CD14-positive monocyte (primary cell): ENCODE measurements at regions not wholly inside any gene's neighbourhood (a gene's known extent, or its start where the extent isn't known, plus 50 kb on each side); places are given as distances from the start of the nearest gene placed in this dataset.

Experiments used
- DNase-seq, 3 donors: peaks; one replicate each; pipeline ENCODE4 v3.0.0-alpha.2; 2011 to 2022
- H2AFZ ChIP-seq: 2 replicates; pipeline ENCODE4 v1.6.0; 2012; ENCODE audit warnings: mild to moderate bottlenecking, low read depth, low read length, inconsistent platforms; ENCODE audit not compliant: insufficient read depth, poor library complexity, severe bottlenecking
- H3K27ac ChIP-seq, 2 donors: 1 replicate in 1 of 2; 2 replicates in 1 of 2; pipeline ENCODE4 v1.5.1; 2012 to 2013; ENCODE audit warnings: low read length in 2 of 2, control low read depth in 1 of 2, inconsistent platforms in 1 of 2, low read depth in 1 of 2, mild to moderate bottlenecking in 1 of 2
- H3K27me3 ChIP-seq, 2 donors: one replicate each; pipeline versions ENCODE4 v1.6.0 to v1.6.1; 2011 to 2013; ENCODE audit warnings: low read length in 2 of 2; ENCODE audit not compliant: control insufficient read depth in 2 of 2, insufficient read depth in 2 of 2
- H3K36me3 ChIP-seq, 2 donors: replicated peaks in 1 of 2; 1 replicate in 1 of 2; 2 replicates in 1 of 2; pipeline versions ENCODE4 v1.5.1 to v1.6.1; 2012 to 2013; ENCODE audit warnings: low read length in 2 of 2, control low read depth in 1 of 2, inconsistent platforms in 1 of 2, mild to moderate bottlenecking in 1 of 2; ENCODE audit not compliant: insufficient read depth in 2 of 2, control insufficient read depth in 1 of 2
- H3K4me1 ChIP-seq, 2 donors: 1 replicate in 1 of 2; 2 replicates in 1 of 2; pipeline versions ENCODE4 v1.5.1 to v1.6.1; 2012 to 2013; ENCODE audit warnings: low read length in 2 of 2, control low read depth in 1 of 2, inconsistent platforms in 1 of 2, mild to moderate bottlenecking in 1 of 2, moderate library complexity in 1 of 2; ENCODE audit not compliant: insufficient read depth in 2 of 2, control insufficient read depth in 1 of 2
- H3K4me2 ChIP-seq: replicated peaks from 2 replicates; pipeline ENCODE3; 2012; ENCODE audit warnings: low read length, moderate library complexity, mild to moderate bottlenecking; ENCODE audit not compliant: poor library complexity, severe bottlenecking; ENCODE audit errors: extremely low read depth
- H3K4me3 ChIP-seq, 3 experiments: fragments of 200-600 bp in 1 of 3; sonication (generic) in 1 of 3; replicated peaks in 1 of 3; 1 replicate in 2 of 3; 2 replicates in 1 of 3; pipeline ENCODE4 v1.5.1; 2011 to 2013; ENCODE audit warnings: low read length in 3 of 3, mild to moderate bottlenecking in 3 of 3, control low read depth in 2 of 3, low read depth in 2 of 3, inconsistent platforms in 1 of 3, moderate library complexity in 1 of 3
- H3K79me2 ChIP-seq: 2 replicates; pipeline ENCODE4 v1.6.0; 2012; ENCODE audit warnings: mild to moderate bottlenecking, control low read depth, inconsistent platforms, low read length, moderate library complexity; ENCODE audit not compliant: insufficient read depth
- H3K9ac ChIP-seq: 2 replicates; pipeline ENCODE4 v1.6.0; 2017; ENCODE audit warnings: low read length, mild to moderate bottlenecking; ENCODE audit not compliant: insufficient read depth, poor library complexity, severe bottlenecking
- H3K9me3 ChIP-seq, 2 donors: replicated peaks in 1 of 2; 1 replicate in 1 of 2; 2 replicates in 1 of 2; pipeline versions ENCODE4 v1.5.1 to v1.6.1; 2012 to 2013; ENCODE audit warnings: low read length in 2 of 2, control low read depth in 1 of 2; ENCODE audit not compliant: control insufficient read depth in 1 of 2, insufficient read depth in 1 of 2
- H4K20me1 ChIP-seq: 2 replicates; pipeline ENCODE4 v1.6.0; 2012; ENCODE audit warnings: mild to moderate bottlenecking, low read length, control low read depth, moderate library complexity; ENCODE audit not compliant: insufficient read depth
- H3K27ac Mint-ChIP-seq, 7 donors: one replicate each; pipeline ENCODE4 v1.8.0; 2020; ENCODE audit warnings: mild to moderate bottlenecking in 7 of 7, mixed read lengths in 7 of 7, moderate library complexity in 6 of 7, inconsistent platforms in 2 of 7
- H3K27me3 Mint-ChIP-seq, 3 donors: one replicate each; pipeline ENCODE4 v1.8.0; 2021 to 2022; ENCODE audit warnings: low read depth in 3 of 3, mild to moderate bottlenecking in 3 of 3, mixed read lengths in 3 of 3, moderate library complexity in 3 of 3, inconsistent platforms in 1 of 3
- H3K36me3 Mint-ChIP-seq, 2 donors: one replicate each; pipeline ENCODE4 v1.8.0; 2020; ENCODE audit warnings: mixed read lengths in 2 of 2, inconsistent platforms in 1 of 2, mild to moderate bottlenecking in 1 of 2
- H3K4me1 Mint-ChIP-seq: one replicate; pipeline ENCODE4 v1.8.0; 2020; ENCODE audit warnings: mild to moderate bottlenecking, mixed read lengths
- H3K4me3 Mint-ChIP-seq, 2 donors: one replicate each; pipeline ENCODE4 v1.8.0; 2020; ENCODE audit warnings: mild to moderate bottlenecking in 2 of 2, mixed read lengths in 2 of 2, moderate library complexity in 1 of 2
- H3K9me3 Mint-ChIP-seq, 7 donors: one replicate each; pipeline ENCODE4 v1.8.0; 2020 to 2022; ENCODE audit warnings: mixed read lengths in 7 of 7, mild to moderate bottlenecking in 6 of 7, moderate library complexity in 6 of 7, inconsistent platforms in 2 of 7
- CTCF ChIP-seq: fragments of 200-600 bp; IDR thresholded peaks from one replicate; pipeline ENCODE4 v1.8.0; 2022; ENCODE audit warnings: antibody characterized with exemption, mild to moderate bottlenecking
- WGBS: methylation state at CpG from one replicate; pipeline ENCODE4 v1.1.5; 2013; ENCODE audit warnings: missing lambda C conversion rate; ENCODE audit not compliant: insufficient coverage; 5-methylcytosine and 5-hydroxymethylcytosine counted together
- intact Hi-C, 2 donors: fragments of 100-400 bp; cut with micrococcal nuclease; formaldehyde crosslinking; loops; one replicate each; pipeline versions ENCODE4 v1.15.0 to v1.15.1; 2023

- Histone ChIP-seq H4K20me1 (no peaks in the 10 kb centered on the region), H3K9me3 (no peaks in the 10 kb centered on the region), H2AFZ (no peak overlapping the region), H3K79me2 (no peaks in the 10 kb centered on the region), H3K9ac (no peak overlapping the region), H3K27ac (no peak overlapping the region), H3K4me3 (no peak overlapping the region), H3K27me3 (no peaks in the 10 kb centered on the region), H3K36me3 (no peaks in the 10 kb centered on the region), H3K4me1 (no peaks in the 10 kb centered on the region), H3K4me2 (no peak overlapping the region)
- Mint-ChIP-seq H3K27me3 (no peaks in the 10 kb centered on the region), H3K4me1 (no peaks in the 10 kb centered on the region), H3K9me3 (peaks cover under 1 to 18% (median 5%) of the 10 kb centered on the region in 7 donors), H3K4me3 (no peak overlapping the region), H3K36me3 (no peaks in the 10 kb centered on the region), H3K27ac (no peak overlapping the region)
- intact Hi-C loops, result no loop called here
- no CpG with 5 or more reads among the region's 2 CpGs for WGBS
- no peak for TF ChIP-seq CTCF
- DNase-seq, result no peak
Observed at GRCh38 chr7:32167256-32167655, 97.0 kb upstream of the PDE1C start.

DNA sequence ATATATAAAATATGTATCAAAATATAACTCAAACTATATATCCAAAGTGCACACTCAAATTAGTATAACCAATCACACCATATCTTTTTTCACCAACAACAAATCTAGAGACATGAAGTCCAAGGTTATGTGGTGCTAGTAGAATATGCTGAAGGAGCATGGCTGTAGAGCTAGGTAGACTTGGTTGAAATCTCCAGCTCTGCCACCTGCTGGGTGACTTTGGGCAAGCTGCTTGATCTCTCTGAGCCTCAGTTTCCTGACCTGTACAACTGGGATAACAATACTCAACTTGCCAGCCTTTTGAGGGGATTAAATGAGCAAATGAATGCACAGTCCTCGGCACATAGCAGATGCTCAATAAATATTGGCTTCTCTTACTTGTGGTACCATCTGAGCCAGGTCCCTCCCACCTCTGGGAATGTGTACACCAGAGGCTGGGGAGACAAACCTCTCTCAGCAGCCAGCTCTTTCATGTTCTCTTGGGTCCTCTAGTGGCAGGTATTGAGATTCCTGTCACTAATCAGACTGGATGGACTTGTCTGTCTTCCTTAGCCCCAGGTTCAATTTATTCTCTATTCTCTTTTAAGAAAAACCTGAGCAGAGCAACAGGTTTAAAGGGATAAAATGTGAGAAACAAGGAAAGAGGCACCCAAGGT, 94.3 kb upstream of the PDE1C start:
- H3K27ac ChIP-seq, result no peak overlapping the region
- Mint-ChIP-seq H3K27me3 (peaks cover 0 to 4% (median 0%) of the 10 kb centered on the region in 3 donors), H3K9me3 (peaks cover 0 to 17% (median 3%) of the 10 kb centered on the region in 7 donors), H3K4me1 (no peaks in the 10 kb centered on the region), H3K27ac (no peak overlapping the region), H3K4me3 (no peak overlapping the region), H3K36me3 (no peaks in the 10 kb centered on the region)
- H2AFZ ChIP-seq, result no peak overlapping the region
- H3K27me3 ChIP-seq, result no peaks in the 10 kb centered on the region
- intact Hi-C loops, result no loop called here
- no peaks in the 10 kb centered on the region for H3K9me3 ChIP-seq
- WGBS, result no CpG with 5 or more reads among the region's 1 CpG
- no peak for DNase-seq
- no peaks in the 10 kb centered on the region for H3K4me1 ChIP-seq
- H3K4me2 ChIP-seq, result no peak overlapping the region
- H3K36me3 ChIP-seq, result no peaks in the 10 kb centered on the region
- no peak for TF ChIP-seq CTCF
- no peaks in the 10 kb centered on the region for H3K79me2 ChIP-seq
- no peak overlapping the region for H3K9ac ChIP-seq
- H3K4me3 ChIP-seq, result no peak overlapping the region
- no peaks in the 10 kb centered on the region for H4K20me1 ChIP-seq
